ENCODE measurements at regions not wholly inside any gene's neighbourhood (a gene's known extent, or its start where the extent isn't known, plus 50 kb on each side); places are given as distances from the start of the nearest gene placed in this dataset.

DNA sequence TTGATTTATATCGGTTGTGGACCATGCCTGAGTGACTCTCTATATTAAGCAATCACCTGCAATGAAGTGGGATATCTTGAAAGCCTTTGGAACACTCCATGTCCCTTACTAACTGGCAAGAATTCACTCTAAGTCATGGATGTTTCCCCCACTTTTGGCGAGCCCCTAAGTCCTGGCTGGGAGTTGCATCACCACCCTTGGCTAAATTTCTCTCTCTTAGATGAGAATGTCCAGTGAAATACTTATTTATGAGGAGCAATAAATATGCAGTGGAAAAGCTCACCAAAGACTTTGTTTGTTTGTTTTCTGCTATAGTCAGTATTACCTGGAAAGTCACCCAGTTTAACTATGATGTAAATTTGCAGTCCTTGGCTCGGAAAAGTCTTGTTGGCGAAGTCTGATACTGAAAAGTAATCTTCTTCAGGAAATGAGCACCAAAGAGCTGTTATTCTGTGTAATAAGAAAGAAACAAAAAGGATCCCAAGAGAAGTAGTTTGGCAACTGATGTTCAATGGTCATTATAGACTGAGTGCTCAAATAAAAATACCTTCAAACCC, 333.8 kb downstream of the DMRT2 start:
- H3K4me1 ChIP-seq (ENCODE audit: insufficient read depth, low read length): no peaks in the 10 kb centered on the region
- no peak overlapping the region for H2AFZ ChIP-seq (ENCODE audit: low read depth, low read length)
- no peak overlapping the region for H3K4me3 ChIP-seq (ENCODE audit: low read length)
- no peaks in the 10 kb centered on the region for H3K36me3 ChIP-seq (ENCODE audit: insufficient read depth, low read length)
- H3K9me3 ChIP-seq (ENCODE audit: low read length): no peaks in the 10 kb centered on the region
- no peaks in the 10 kb centered on the region for H3K27me3 ChIP-seq (ENCODE audit: insufficient read depth, low read length)

DNA sequence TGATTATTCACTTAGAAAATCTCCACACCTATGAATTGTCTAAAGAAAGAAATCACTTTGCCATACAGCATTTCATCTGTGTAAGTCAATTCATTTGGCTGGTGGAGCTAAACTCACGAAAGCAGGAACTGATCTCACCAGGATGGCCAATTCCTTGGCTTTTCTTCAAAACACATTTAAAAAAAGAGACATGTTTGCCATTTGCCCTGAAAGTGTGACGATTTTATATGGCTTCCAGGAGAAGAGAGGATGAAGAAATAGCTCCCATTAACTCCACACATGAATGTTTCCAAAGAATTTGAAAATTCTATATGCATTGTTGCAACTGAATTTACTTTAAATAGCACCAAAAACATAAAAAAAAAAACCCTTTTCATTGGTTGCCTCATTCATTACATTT, 334.7 kb downstream of the DMRT2 start:
- Histone ChIP-seq H3K27me3 (ENCODE audit: insufficient read depth, low read length) (no peaks in the 10 kb centered on the region), H3K36me3 (ENCODE audit: insufficient read depth, low read length) (no peaks in the 10 kb centered on the region), H3K4me1 (ENCODE audit: insufficient read depth, low read length) (no peaks in the 10 kb centered on the region), H3K4me3 (ENCODE audit: low read length) (no peak overlapping the region), H2AFZ (ENCODE audit: low read depth, low read length) (no peak overlapping the region), H3K9me3 (ENCODE audit: low read length) (no peaks in the 10 kb centered on the region)

DNA sequence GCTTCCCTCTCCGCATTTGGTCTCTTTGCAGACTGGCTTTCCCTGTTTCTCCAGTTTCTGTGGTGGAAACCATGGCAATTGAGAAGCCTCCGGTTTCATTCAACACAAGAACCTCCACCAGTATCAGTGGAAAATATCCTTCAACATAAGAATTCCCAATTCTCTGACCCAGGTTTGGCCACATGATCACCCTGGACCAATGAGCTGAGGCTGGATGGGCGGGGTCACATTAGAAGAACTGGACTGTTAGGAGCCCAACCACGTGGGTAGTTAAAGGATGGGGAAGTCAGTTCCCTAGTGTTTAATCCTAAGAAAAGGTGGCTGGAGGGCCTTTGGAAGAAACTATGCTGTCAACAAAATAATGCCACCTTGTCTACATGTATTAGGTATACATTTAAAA, 336.3 kb downstream of the DMRT2 start:
- Histone ChIP-seq H3K4me3 (ENCODE audit: low read length) (no peak overlapping the region), H3K27me3 (ENCODE audit: insufficient read depth, low read length) (no peaks in the 10 kb centered on the region), H3K9me3 (ENCODE audit: low read length) (no peaks in the 10 kb centered on the region), H2AFZ (ENCODE audit: low read depth, low read length) (no peak overlapping the region), H3K36me3 (ENCODE audit: insufficient read depth, low read length) (no peaks in the 10 kb centered on the region), H3K4me1 (ENCODE audit: insufficient read depth, low read length) (no peaks in the 10 kb centered on the region)

DNA sequence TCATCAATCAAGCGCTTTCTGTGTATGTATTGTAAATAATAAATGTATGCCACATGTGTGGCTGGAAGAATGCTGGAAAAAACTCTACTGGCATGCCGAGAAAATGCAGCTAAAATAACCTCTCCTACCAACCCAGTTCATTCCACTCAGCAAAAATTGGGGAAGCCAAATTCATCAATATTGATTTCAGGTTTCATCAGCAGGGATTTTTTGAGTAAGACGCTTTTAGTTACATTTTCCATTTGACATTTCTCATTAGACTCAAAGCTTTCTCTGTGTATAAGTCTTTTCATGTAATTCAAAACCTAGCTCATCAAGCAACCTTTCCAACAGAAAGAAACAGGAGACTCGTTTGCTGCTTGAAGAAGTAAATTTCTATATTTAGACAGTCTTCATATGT, 338.1 kb downstream of the DMRT2 start:
- H2AFZ ChIP-seq (ENCODE audit: low read depth, low read length): no peak overlapping the region
- no peaks in the 10 kb centered on the region for H3K27me3 ChIP-seq (ENCODE audit: insufficient read depth, low read length)
- no peaks in the 10 kb centered on the region for H3K9me3 ChIP-seq (ENCODE audit: low read length)
- no peaks in the 10 kb centered on the region for H3K36me3 ChIP-seq (ENCODE audit: insufficient read depth, low read length)
- H3K4me3 ChIP-seq (ENCODE audit: low read length): no peak overlapping the region
- no peaks in the 10 kb centered on the region for H3K4me1 ChIP-seq (ENCODE audit: insufficient read depth, low read length)

DNA sequence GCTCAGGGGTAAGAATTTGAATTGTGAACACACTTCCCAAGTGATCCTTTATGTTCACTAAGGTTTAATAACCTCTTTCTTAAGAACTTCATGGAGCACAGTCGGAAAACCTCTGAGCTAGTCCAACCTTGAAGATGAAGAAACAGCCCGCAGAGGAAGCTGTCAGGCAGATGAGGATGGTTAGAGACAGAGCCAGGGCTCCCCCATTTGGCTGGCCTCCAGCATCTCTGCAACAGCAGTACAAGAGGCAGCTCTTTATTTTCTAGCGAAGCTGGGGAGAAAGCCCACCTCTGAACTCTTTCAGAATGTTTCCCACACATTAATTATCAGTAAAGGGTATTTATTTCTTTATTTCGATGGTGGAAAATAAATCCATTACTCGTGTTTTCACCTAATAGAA, 350.8 kb downstream of the DMRT2 start:
- no peaks in the 10 kb centered on the region for H3K36me3 ChIP-seq (ENCODE audit: insufficient read depth, low read length)
- no peak overlapping the region for H2AFZ ChIP-seq (ENCODE audit: low read depth, low read length)
- H3K27me3 ChIP-seq (ENCODE audit: insufficient read depth, low read length): no peaks in the 10 kb centered on the region
- no peaks in the 10 kb centered on the region for H3K9me3 ChIP-seq (ENCODE audit: low read length)
- no peaks in the 10 kb centered on the region for H3K4me1 ChIP-seq (ENCODE audit: insufficient read depth, low read length)
- H3K4me3 ChIP-seq (ENCODE audit: low read length): no peak overlapping the region

DNA sequence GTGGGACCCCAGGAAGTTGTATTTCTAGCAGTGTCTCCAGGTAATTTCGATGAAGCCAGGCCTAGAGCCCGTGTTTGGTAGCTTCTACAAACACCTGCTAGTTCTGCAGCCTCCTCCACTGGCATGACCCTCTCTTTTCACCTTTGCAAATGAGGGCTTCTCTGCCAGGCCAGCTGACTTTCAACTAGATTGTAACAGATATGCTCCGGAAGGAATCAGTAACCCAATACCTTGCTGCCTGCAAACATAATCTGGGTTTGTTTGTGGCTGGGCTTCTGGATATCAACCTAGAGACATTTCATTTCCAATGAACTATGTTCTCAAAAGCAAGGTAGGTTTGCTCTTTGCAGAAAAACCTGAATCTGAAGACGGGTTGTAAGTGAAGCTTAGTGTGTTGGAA, 354.8 kb downstream of the DMRT2 start:
- H3K9me3 ChIP-seq (ENCODE audit: low read length): no peaks in the 10 kb centered on the region
- no peaks in the 10 kb centered on the region for H3K36me3 ChIP-seq (ENCODE audit: insufficient read depth, low read length)

DNA sequence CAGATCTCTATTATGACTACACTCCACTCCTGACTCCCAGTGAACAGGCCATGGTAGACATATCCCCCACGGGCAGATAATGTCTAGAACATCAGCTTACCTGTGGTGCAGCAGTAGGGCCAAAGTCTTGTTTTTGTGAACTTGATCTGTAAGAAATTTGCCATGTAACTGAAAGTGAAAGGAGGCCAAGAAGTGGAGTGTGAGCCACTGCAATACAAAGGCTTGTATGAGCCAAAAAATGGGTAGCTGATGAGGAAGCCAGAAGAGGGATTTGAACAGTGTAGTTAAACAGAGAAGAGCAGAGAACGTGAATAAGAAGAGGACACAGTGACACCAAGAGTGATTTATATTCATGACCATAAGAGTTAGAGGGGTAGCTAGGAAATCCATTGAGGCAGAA, 361.7 kb downstream of the DMRT2 start:
- H3K27me3 ChIP-seq (ENCODE audit: insufficient read depth, low read length): no peaks in the 10 kb centered on the region
- H3K9me3 ChIP-seq (ENCODE audit: low read length): no peaks in the 10 kb centered on the region

More for the DNA sequence above, 354.8 kb downstream of the DMRT2 start:
- Histone ChIP-seq H3K27me3 (ENCODE audit: insufficient read depth, low read length) (no peaks in the 10 kb centered on the region), H3K4me1 (ENCODE audit: insufficient read depth, low read length) (no peaks in the 10 kb centered on the region), H3K4me3 (ENCODE audit: low read length) (no peak overlapping the region), H2AFZ (ENCODE audit: low read depth, low read length) (no peak overlapping the region)

DNA sequence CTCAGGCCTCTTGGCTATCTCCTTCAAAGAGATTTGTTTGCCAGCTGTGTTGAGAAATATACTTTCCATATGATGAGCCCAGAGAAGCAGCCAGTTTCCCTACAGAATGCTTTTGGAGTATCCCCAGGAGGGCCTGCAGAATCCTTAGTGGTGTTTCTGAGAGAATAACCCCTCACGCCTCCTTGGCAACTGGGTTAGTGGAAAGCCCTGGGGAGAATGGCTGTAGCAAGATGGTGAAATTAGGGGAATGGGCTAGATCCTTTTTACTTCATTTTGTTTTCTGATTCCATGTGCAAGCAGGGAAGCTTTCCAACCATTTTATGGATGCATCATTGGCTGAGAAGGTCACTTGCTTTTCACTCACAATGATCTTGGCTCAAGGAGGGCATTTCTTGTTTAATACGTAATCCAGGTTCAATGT, 364.6 kb downstream of the DMRT2 start:
- H3K9me3 ChIP-seq (ENCODE audit: low read length): no peaks in the 10 kb centered on the region
- no peak overlapping the region for H2AFZ ChIP-seq (ENCODE audit: low read depth, low read length)
- H3K27me3 ChIP-seq (ENCODE audit: insufficient read depth, low read length): no peaks in the 10 kb centered on the region
- H3K36me3 ChIP-seq (ENCODE audit: insufficient read depth, low read length): no peaks in the 10 kb centered on the region
- H3K4me1 ChIP-seq (ENCODE audit: insufficient read depth, low read length): no peaks in the 10 kb centered on the region
- no peak overlapping the region for H3K4me3 ChIP-seq (ENCODE audit: low read length)

More for the DNA sequence above, 361.7 kb downstream of the DMRT2 start:
- no peak overlapping the region for H2AFZ ChIP-seq (ENCODE audit: low read depth, low read length)
- no peaks in the 10 kb centered on the region for H3K4me1 ChIP-seq (ENCODE audit: insufficient read depth, low read length)
- no peak overlapping the region for H3K4me3 ChIP-seq (ENCODE audit: low read length)
- no peaks in the 10 kb centered on the region for H3K36me3 ChIP-seq (ENCODE audit: insufficient read depth, low read length)

DNA sequence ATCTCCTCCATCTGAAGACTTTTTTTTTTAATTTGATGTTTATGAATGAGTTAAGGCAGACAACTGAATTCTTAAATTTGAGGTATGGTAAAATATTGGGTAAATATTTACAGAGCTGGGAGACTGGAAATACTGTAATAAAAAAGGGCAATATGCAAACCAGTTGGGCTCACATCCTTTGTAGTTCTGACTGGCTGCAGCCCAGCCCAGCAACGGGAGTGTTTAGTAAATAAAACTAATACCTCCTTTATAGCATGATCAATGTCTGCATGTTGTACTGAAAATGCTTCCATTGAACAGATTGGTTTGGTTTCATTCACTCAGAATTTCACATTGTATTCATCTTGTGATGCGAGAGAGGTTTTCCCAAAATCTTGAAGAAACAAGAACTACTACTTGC, 365.0 kb downstream of the DMRT2 start:
- Histone ChIP-seq H3K4me3 (ENCODE audit: low read length) (no peak overlapping the region), H3K4me1 (ENCODE audit: insufficient read depth, low read length) (no peaks in the 10 kb centered on the region), H3K9me3 (ENCODE audit: low read length) (no peaks in the 10 kb centered on the region), H2AFZ (ENCODE audit: low read depth, low read length) (no peak overlapping the region), H3K36me3 (ENCODE audit: insufficient read depth, low read length) (no peaks in the 10 kb centered on the region), H3K27me3 (ENCODE audit: insufficient read depth, low read length) (no peaks in the 10 kb centered on the region)

DNA sequence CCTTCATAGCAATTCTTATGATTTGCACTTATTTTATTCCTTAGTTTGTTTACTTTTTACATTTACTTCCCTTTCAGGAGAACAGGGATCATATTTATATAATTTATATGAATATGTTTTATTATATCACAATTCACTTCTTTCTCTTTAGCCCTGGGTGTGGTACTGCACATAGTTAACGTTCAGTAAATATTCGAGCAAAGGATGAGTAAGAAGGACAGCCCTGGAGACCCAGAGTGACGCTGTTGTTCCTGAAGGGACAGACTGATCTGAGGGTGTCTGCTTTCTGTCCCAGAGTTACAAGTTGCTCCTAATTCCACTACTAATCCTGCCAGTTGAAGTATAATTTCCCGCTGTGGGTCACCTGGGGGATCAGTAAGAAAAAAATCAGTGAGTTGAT, 366.1 kb downstream of the DMRT2 start:
- Histone ChIP-seq H3K4me3 (ENCODE audit: low read length) (no peak overlapping the region), H3K9me3 (ENCODE audit: low read length) (no peaks in the 10 kb centered on the region), H3K36me3 (ENCODE audit: insufficient read depth, low read length) (no peaks in the 10 kb centered on the region), H3K27me3 (ENCODE audit: insufficient read depth, low read length) (no peaks in the 10 kb centered on the region), H3K4me1 (ENCODE audit: insufficient read depth, low read length) (no peaks in the 10 kb centered on the region), H2AFZ (ENCODE audit: low read depth, low read length) (no peak overlapping the region)

DNA sequence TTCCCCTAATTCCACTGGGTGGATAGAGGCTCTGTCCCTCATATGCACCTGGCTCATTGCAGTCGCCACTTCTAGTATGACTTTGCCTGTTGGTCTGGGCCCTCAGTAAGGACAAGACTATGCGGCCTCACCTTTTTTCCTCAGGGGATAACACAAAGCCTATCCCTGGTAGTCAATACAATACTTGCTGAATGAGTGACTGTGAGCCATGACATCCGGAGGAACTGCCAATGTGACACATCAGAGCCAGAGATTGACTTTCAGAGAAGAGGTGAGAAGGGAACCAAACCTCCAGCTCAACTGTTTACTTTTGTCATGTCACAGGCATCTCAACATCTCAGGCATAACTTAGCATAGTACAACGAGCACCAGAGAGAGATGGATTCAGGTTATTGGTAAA, 371.3 kb downstream of the DMRT2 start:
- H3K9me3 ChIP-seq (ENCODE audit: low read length): no peaks in the 10 kb centered on the region
- no peaks in the 10 kb centered on the region for H3K36me3 ChIP-seq (ENCODE audit: insufficient read depth, low read length)
- H3K27me3 ChIP-seq (ENCODE audit: insufficient read depth, low read length): no peaks in the 10 kb centered on the region
- no peaks in the 10 kb centered on the region for H3K4me1 ChIP-seq (ENCODE audit: insufficient read depth, low read length)
- no peak overlapping the region for H3K4me3 ChIP-seq (ENCODE audit: low read length)
- no peak overlapping the region for H2AFZ ChIP-seq (ENCODE audit: low read depth, low read length)

DNA sequence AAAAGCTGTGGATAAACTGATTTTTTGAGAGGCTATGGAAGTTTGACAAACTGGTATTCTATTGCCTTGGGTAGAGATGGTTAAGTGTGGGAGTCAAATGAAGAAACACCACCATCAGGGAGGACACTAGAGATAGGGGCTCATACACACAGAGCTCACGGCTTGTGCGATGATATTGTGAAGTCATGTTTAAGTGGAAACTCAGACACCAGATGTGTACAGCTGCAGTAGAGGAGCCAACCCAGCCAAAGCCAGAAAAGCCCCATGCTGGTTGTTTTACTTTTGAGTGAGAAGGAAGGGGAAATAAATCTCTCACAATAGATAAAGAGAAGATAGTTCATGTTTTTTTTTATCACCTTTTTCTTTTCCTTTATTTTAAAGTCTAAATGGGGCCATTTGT, 377.7 kb downstream of the DMRT2 start:
- Histone ChIP-seq H3K4me3 (ENCODE audit: low read length) (no peak overlapping the region), H2AFZ (ENCODE audit: low read depth, low read length) (no peak overlapping the region), H3K36me3 (ENCODE audit: insufficient read depth, low read length) (no peaks in the 10 kb centered on the region), H3K9me3 (ENCODE audit: low read length) (no peaks in the 10 kb centered on the region), H3K4me1 (ENCODE audit: insufficient read depth, low read length) (no peaks in the 10 kb centered on the region), H3K27me3 (ENCODE audit: insufficient read depth, low read length) (no peaks in the 10 kb centered on the region)

DNA sequence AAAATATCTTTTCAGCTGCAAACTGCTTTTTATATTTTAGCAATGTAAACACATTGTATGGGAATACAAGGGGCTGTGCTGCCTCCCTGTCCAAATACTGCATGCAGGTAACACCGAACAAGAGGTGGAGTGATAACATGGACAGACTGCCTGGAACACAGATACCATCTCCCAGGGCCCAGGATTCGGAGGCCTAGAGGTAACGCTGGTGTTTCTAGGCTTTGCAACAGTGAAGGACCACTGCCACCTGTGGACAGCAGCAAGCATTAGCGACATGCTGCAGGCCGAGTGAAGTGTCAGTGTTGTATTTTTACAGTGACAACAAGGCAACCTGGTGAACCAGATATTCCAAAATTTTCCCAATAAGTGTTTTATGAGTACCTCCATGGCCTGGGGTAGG, 379.1 kb downstream of the DMRT2 start:
- H2AFZ ChIP-seq (ENCODE audit: low read depth, low read length): no peak overlapping the region
- H3K4me1 ChIP-seq (ENCODE audit: insufficient read depth, low read length): no peaks in the 10 kb centered on the region
- no peaks in the 10 kb centered on the region for H3K27me3 ChIP-seq (ENCODE audit: insufficient read depth, low read length)
- no peak overlapping the region for H3K4me3 ChIP-seq (ENCODE audit: low read length)
- H3K36me3 ChIP-seq (ENCODE audit: insufficient read depth, low read length): no peaks in the 10 kb centered on the region
- H3K9me3 ChIP-seq (ENCODE audit: low read length): no peaks in the 10 kb centered on the region

DNA sequence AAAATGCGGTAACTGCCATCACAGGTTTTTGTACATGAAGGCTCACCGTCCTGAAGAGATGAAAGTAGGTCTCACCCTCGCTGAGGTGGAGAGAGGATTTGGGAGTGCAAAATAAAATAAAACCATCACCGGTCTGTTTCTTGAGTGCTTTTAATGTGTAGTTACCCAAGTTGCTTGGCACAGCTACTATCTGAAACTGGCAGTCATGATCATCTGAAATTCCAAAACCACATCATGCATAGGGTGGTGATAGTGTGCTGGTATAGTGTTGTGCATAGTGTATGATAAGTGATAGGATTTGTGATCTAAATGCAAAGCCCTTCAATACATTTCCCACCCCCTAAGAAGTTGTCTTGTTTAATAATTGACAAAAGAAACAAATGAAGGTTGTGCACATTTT, 381.3 kb downstream of the DMRT2 start:
- Histone ChIP-seq H2AFZ (ENCODE audit: low read depth, low read length) (no peak overlapping the region), H3K36me3 (ENCODE audit: insufficient read depth, low read length) (no peaks in the 10 kb centered on the region), H3K4me1 (ENCODE audit: insufficient read depth, low read length) (no peaks in the 10 kb centered on the region), H3K9me3 (ENCODE audit: low read length) (no peaks in the 10 kb centered on the region), H3K4me3 (ENCODE audit: low read length) (no peak overlapping the region), H3K27me3 (ENCODE audit: insufficient read depth, low read length) (no peaks in the 10 kb centered on the region)

Data from neuron (in vitro differentiated cells).